ENCODE measurements at regions not wholly inside any gene's neighbourhood (a gene's known extent, or its start where the extent isn't known, plus 50 kb on each side); places are given as distances from the start of the nearest gene placed in this dataset.

DNA sequence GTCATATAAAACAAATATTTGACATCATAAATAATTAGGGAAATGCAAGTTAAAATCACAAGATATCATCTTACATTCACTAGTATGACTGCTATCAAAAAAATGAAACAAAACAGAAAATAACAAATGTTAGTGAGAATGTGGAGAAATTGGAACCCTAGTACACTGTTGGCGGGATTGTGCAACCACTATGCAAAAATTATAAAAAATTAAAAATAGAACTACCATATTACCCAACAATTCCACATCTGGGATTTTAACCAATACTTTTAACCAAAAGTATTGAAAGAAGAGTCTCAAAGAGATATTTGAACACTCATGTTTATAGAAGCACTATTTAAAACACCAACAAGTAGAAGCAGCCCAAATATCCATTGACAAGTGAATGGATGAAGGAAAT is 797.2 kb upstream of the ADAMTS5 start:
- no peak for TF ChIP-seq CTCF (conservative IDR thresholded peaks at IDR 0.05)
- TF ChIP-seq ZFX (IDR thresholded peaks at IDR 0.05): no peak
- no peak overlapping the region for H3K27ac ChIP-seq

- TF ChIP-seq CTCF (conservative IDR thresholded peaks at IDR 0.05) (no peak), ZFX (IDR thresholded peaks at IDR 0.05) (no peak)
- no peak overlapping the region for H3K27ac ChIP-seq
Measured at GRCh38 chr21:27761623-27762022, 794.7 kb upstream of the ADAMTS5 start.

DNA sequence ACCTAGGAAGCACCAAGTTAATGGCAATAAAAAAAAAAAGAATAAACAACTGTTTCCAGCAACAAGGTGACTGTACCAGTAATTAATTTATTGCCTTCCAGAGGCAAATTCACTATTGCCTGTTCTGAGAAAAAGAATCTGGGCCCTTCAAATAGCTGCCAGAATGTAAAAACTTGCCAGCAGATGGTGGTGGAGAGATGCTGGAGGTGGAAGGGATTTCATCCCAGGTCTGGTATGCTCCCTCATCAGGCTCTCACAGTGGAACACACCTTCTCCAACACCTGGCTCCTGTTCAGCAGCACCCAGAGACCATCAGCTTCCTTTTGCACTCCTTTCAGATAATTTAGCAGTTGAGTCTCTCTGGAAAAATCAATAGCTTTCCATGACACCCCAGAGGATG is 792.9 kb upstream of the ADAMTS5 start:
- H3K27ac ChIP-seq: no peak overlapping the region; the same call in 1 of the 2 replicates
- TF ChIP-seq ZFX (IDR thresholded peaks at IDR 0.05): no peak
- no peak; the same call in 1 of the 2 replicates for TF ChIP-seq CTCF (conservative IDR thresholded peaks at IDR 0.05)

- peak; percentile 28 for TF ChIP-seq CTCF (conservative IDR thresholded peaks at IDR 0.05)
- TF ChIP-seq ZFX (IDR thresholded peaks at IDR 0.05): no peak
Measured at GRCh38 chr21:27759091-27759659, 792.3 kb upstream of the ADAMTS5 start.

DNA sequence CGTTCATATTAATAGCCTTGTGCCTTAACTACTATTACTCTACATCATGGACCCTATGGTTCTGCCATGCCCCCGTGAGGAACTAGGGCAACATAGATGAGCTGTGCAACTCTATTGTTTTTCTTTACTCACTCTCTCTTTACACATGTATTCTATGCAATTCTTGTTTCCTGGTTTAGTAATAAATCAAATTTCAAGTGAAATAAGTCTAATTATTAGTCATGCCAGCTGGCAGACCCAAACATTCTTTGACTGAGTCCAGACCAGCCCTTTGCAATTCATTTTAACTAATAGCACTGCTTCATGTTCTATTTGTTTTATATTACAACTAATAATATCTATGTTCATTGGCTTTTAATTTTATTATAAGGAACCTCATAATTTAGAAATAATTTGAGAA is 789.3 kb upstream of the ADAMTS5 start:
- H3K27ac ChIP-seq: no peak overlapping the region
- TF ChIP-seq ZFX (IDR thresholded peaks at IDR 0.05) (no peak), CTCF (conservative IDR thresholded peaks at IDR 0.05) (no peak)

More at GRCh38 chr21:27759091-27759659, 792.3 kb upstream of the ADAMTS5 start:
- no peak overlapping the region for H3K27ac ChIP-seq

DNA sequence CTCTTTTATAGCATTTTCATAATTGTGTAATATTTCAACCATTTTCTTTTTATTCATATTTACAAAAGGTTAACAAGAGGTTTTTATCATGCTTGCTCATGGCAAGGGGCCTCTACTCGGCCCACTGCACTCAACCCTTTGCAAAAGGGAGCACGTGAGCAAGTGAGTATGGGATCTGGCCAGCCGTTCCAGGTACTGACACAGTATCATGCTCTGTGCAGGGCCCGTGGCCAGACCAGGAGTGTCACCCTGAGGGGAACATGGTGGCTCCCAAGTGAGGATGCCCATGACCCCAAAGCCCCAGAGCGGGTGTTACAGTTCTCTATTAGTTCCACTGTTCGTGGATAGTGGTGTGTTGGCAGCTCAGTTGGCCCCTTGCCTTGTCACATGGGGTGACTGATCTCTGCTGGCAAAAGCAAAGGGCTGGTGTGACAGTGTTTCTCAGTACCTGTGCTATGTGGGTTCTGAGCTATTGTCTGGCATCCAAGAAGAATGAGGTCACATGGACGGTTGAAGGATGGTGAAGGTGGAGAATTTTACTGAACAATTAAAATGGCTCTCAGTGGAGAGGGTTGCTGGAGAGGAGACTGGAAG is 777.2 kb upstream of the ADAMTS5 start:
- H3K27ac ChIP-seq: no peak overlapping the region
- no peak for TF ChIP-seq ZFX (IDR thresholded peaks at IDR 0.05)
- TF ChIP-seq CTCF (conservative IDR thresholded peaks at IDR 0.05): no peak

DNA sequence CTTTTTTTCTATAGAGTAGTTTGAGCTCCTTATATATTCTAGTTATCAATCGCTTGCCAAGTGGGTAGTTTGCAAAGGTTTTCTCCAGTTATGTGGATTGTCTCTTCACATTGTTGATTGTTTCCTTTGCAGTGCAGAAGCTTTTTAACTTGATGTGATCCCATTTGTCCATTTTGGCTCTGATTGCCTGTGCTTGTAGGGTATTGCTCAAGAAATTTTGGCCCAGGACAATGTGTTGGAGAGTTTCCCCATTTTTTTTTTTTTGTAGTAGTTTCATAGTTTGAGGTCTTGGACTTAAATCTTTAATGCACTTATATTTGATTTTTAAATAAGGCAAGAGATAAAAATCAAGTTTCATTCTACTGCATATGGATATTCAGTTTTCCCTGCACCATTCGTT is 774.8 kb upstream of the ADAMTS5 start:
- TF ChIP-seq ZFX (IDR thresholded peaks at IDR 0.05) (no peak), CTCF (conservative IDR thresholded peaks at IDR 0.05) (no peak)
- H3K27ac ChIP-seq: no peak overlapping the region
